HepG2 (cell line): ENCODE measurements at regions not wholly inside any gene's neighbourhood (a gene's known extent, or its start where the extent isn't known, plus 50 kb on each side); places are given as distances from the start of the nearest gene placed in this dataset.
"Not testable (repeated sequence)": the region's sequence is repeated elsewhere in the genome, so short reads cannot be mapped to it uniquely, and the experiment has no call there.

Experiments used
- ATAC-seq: fragments of 200-7000 bp; cut with Tn5 transposase; 3 replicates; pipeline ENCODE4 v1.9.1; 2020; ENCODE audit warnings: mild to moderate bottlenecking, moderate library complexity
- BruUV-seq: library from RNA; stranded (reverse); fragments of 400-500 nt; replicated peaks from 2 replicates; lab custom pipeline; 2021; lab: Mats Ljungman, UMichigan
- CTCF ChIA-PET: fragments of 300-600 bp; formaldehyde crosslinking; extraction: SDS; loops from one replicate; lab custom pipeline; 2021; ENCODE audit warnings: low total read pairs, inconsistent platforms, low intra/inter-chr PET ratio; lab: Yijun Ruan, JAX
- POLR2A ChIA-PET: fragments of 350-600 bp; sonication (Branson Sonifier 250); formaldehyde crosslinking; loops from one replicate; lab custom pipeline; 2020; ENCODE audit warnings: antibody characterized with exemption, inconsistent platforms; lab: Yijun Ruan, JAX
- DNase-seq: peaks from one replicate; pipeline ENCODE4 v3.0.0-alpha.2; 2015; ENCODE audit warnings: low spot score
- FAIRE-seq: peaks from 3 replicates; lab custom pipeline; 2011; peaks lifted over from hg19 to GRCh38; lab: Jason Lieb, UNC
- H2AFZ ChIP-seq: one replicate; pipeline ENCODE4 v1.6.1; 2011; ENCODE audit warnings: low read length, inconsistent platforms
- H3K27ac ChIP-seq: fragments of 300-600 bp; 3 replicates; pipeline ENCODE4 v1.8.0; 2011; ENCODE audit warnings: mixed run types, mild to moderate bottlenecking, mixed read lengths, low read length, inconsistent platforms; ENCODE audit not compliant: insufficient read depth; ENCODE audit errors: extremely low read length
- H3K27me3 ChIP-seq, 2 experiments: fragments of 200-600 bp in 1 of 2; 2 replicates in 1 of 2; 3 replicates in 1 of 2; pipeline versions ENCODE4 v1.6.0 to v1.8.0; 2011; ENCODE audit warnings: low read length in 2 of 2, mild to moderate bottlenecking in 2 of 2, moderate library complexity in 2 of 2, inconsistent platforms in 1 of 2; ENCODE audit not compliant: insufficient read depth in 2 of 2, control insufficient read depth in 1 of 2
- H3K36me3 ChIP-seq, 2 experiments: fragments of 200-600 bp in 1 of 2; replicated peaks in 1 of 2; 2 replicates in 1 of 2; 3 replicates in 1 of 2; pipeline versions ENCODE4 v1.5.1 to v1.8.0; 2011; ENCODE audit warnings: low read length in 2 of 2, inconsistent platforms in 1 of 2; ENCODE audit not compliant: insufficient read depth in 2 of 2, control insufficient read depth in 1 of 2
- H3K4me1 ChIP-seq: 2 replicates; pipeline ENCODE4 v1.5.1; 2012; ENCODE audit warnings: low read length, inconsistent platforms; ENCODE audit not compliant: insufficient read depth
- H3K4me2 ChIP-seq: 2 replicates; pipeline ENCODE4 v1.6.0; 2011; ENCODE audit warnings: low read depth, low read length, inconsistent platforms
- H3K4me3 ChIP-seq, 3 experiments: fragments of 200-600 bp in 1 of 3; sonication (generic), shearing (Covaris generic) in 1 of 3; replicated peaks in 1 of 3; 2 replicates each; pipeline ENCODE4 v1.5.1; 2011 to 2016; ENCODE audit warnings: low read length in 3 of 3, inconsistent platforms in 2 of 3, low read depth in 2 of 3, mild to moderate bottlenecking in 2 of 3, control low read depth in 1 of 3, mixed read lengths in 1 of 3; ENCODE audit not compliant: insufficient read depth in 1 of 3
- H3K79me2 ChIP-seq: one replicate; pipeline ENCODE4 v1.6.1; 2011; ENCODE audit warnings: low read length, inconsistent platforms; ENCODE audit not compliant: insufficient read depth
- H3K9ac ChIP-seq: 2 replicates; pipeline ENCODE4 v1.6.0; 2011; ENCODE audit warnings: mild to moderate bottlenecking, low read depth, low read length, inconsistent platforms; ENCODE audit not compliant: insufficient read depth
- H3K9me3 ChIP-seq: 2 replicates; pipeline ENCODE4 v1.5.1; 2012; ENCODE audit warnings: mild to moderate bottlenecking, low read length
- H4K20me1 ChIP-seq: 2 replicates; pipeline ENCODE4 v1.6.0; 2011; ENCODE audit warnings: inconsistent platforms, mild to moderate bottlenecking, low read length, moderate library complexity; ENCODE audit not compliant: insufficient read depth
- NFE2L2 ChIP-seq: fragments of 150-350 bp; IDR thresholded peaks from 2 replicates; pipeline ENCODE4 v1.6.1; 2014; ENCODE audit warnings: low read length
- SALL1 ChIP-seq: sonication (generic); formaldehyde crosslinking; IDR thresholded peaks from 2 replicates; pipeline ENCODE4 v1.8.0; 2022; ENCODE audit warnings: mild to moderate bottlenecking, missing genetic modification reagents
- TRIM24 ChIP-seq: sonication (generic); formaldehyde crosslinking; IDR thresholded peaks from 2 replicates; pipeline ENCODE4 v1.8.0; 2022; ENCODE audit warnings: mild to moderate bottlenecking, missing genetic modification reagents
- ZNF121 ChIP-seq: sonication (generic); formaldehyde crosslinking; IDR thresholded peaks from 2 replicates; pipeline ENCODE4 v1.5.0; 2020; ENCODE audit warnings: mild to moderate bottlenecking, missing genetic modification reagents
- WGBS: methylation state at CpG from one replicate; pipeline ENCODE4 v1.1.6; 2017; ENCODE audit warnings: low lambda C conversion rate; 5-methylcytosine and 5-hydroxymethylcytosine counted together
- in situ Hi-C: cut with HindIII; loops from 2 replicates; pipeline ENCODE4 v1.10.0; 2017; ENCODE audit warnings: low pct_unique_long_range_greater_than_20kb; ENCODE audit not compliant: extremely low pct_ligation_motif_present
- intact Hi-C: fragments of 100-400 bp; cut with micrococcal nuclease; formaldehyde crosslinking; loops from one replicate; pipeline ENCODE4 v1.10.0; 2022; ENCODE audit not compliant: unreplicated experiment
- TF ChIP-seq, protein P1 (sequence below): fragments of 450-650 bp; IDR thresholded peaks from 2 replicates; pipeline ENCODE4 v1.6.1; 2016
- TF ChIP-seq, protein P2 (sequence below): sonication (generic); formaldehyde crosslinking; IDR thresholded peaks from 2 replicates; pipeline ENCODE4 v1.4.0; 2020; ENCODE audit warnings: missing genetic modification reagents, mild to moderate bottlenecking, borderline replicate concordance

DNA sequence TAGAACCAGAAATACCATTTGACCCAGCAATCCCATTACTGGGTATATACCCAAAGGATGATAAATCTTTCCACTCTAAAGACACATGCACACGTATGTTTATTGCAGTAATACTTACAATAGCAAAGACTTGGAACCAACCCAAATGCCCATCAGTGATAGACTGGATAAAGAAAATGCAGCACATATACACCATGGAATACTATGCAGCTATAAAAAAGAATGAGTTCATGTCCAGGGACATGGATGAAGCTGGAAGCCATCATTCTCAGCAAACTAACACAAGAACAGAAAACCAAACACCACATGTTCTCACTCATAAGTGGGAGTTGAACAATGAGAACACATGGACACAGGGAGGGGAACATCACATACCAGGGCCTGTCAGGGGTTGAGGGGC is 137.9 kb downstream of the PXDC1 start:
- WGBS: 64% methylated on average over 1 of the region's 1 CpG
- in situ Hi-C loops, H3K9ac ChIP-seq, ATAC-seq, H2AFZ ChIP-seq, FAIRE-seq, H3K4me2 ChIP-seq, POLR2A ChIA-PET, CTCF ChIA-PET, H3K4me1 ChIP-seq, H3K79me2 ChIP-seq, intact Hi-C loops, H3K9me3 ChIP-seq, DNase-seq, H3K27ac ChIP-seq, H3K4me3 ChIP-seq: not testable (repeated sequence)
- H3K27me3 ChIP-seq: peaks cover 1 to 70% of the 10 kb centered on the region in 2 experiments
- TF ChIP-seq, protein P1, sequence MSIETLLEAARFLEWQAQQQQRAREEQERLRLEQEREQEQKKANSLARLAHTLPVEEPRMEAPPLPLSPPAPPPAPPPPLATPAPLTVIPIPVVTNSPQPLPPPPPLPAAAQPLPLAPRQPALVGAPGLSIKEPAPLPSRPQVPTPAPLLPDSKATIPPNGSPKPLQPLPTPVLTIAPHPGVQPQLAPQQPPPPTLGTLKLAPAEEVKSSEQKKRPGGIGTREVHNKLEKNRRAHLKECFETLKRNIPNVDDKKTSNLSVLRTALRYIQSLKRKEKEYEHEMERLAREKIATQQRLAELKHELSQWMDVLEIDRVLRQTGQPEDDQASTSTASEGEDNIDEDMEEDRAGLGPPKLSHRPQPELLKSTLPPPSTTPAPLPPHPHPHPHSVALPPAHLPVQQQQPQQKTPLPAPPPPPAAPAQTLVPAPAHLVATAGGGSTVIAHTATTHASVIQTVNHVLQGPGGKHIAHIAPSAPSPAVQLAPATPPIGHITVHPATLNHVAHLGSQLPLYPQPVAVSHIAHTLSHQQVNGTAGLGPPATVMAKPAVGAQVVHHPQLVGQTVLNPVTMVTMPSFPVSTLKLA: 0 out of 2 replicates have a peak, but pooled peaks have one; percentile 8
- TF ChIP-seq, all 625 proteins: peak for 1; not testable (repeated sequence) for 624
- H3K36me3 ChIP-seq, BruUV-seq, H4K20me1 ChIP-seq: not testable (repeated sequence)

DNA sequence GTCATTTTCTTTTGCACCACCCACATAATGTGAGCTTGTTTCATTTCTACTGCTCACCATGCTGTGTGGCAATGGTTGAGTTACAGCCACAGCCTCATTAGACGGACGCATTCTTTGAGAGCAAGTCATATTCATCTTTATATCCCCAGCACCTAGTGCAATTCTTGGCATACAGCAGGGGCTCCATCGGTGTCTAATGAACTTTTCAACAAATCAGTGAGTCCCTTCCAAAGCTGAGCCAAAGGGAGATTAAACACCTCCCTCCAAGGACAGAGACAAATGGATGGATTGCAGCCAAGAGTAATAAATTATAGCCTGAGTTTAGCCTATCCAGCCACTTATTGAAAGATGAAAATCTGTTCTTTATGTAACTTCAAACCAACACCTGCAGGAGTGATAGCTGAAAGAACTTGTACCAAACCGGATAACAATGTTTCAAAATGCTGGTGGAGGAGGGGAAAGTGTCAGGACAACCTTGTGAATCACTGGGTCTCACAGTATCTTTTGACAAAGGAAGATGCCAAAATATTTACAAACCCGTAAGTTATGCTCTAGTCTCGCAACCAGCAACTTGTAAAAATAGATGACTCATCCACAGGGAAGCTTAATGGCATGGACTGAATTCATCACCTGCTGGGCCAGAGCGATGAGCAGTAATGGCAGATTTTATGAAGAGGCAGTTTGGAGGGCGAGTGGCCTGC is 139.0 kb downstream of the PXDC1 start:
- in situ Hi-C loops (no loop called here), intact Hi-C loops (no loop called here)
- Histone ChIP-seq H2AFZ (no peak overlapping the region), H4K20me1 (no peaks in the 10 kb centered on the region; the same call in 1 of the 2 replicates), H3K27ac (no peak overlapping the region), H3K9me3 (no peaks in the 10 kb centered on the region), H3K4me2 (no peak overlapping the region), H3K4me3 (no peak overlapping the region), H3K27me3 (peaks cover 5 to 73% of the 10 kb centered on the region in 2 experiments), H3K9ac (no peak overlapping the region), H3K36me3 (no peaks in the 10 kb centered on the region), H3K79me2 (no peaks in the 10 kb centered on the region), H3K4me1 (no peaks in the 10 kb centered on the region)
- FAIRE-seq (no peak), ATAC-seq (no peak), DNase-seq (peak; percentile 27)
- CTCF ChIA-PET: no interaction called here
- no TSS peak for BruUV-seq
- POLR2A ChIA-PET: no interaction called here
- WGBS: 29% methylated on average over 8 of the region's 8 CpGs
- TF ChIP-seq ZNF121 (CRISPR knock-in tag) (no peak), TRIM24 (CRISPR knock-in tag) (no peak), NFE2L2 (0 out of 2 replicates have a peak, but pooled peaks have one; percentile 23), SALL1 (CRISPR knock-in tag) (no peak)
- TF ChIP-seq, protein P2, sequence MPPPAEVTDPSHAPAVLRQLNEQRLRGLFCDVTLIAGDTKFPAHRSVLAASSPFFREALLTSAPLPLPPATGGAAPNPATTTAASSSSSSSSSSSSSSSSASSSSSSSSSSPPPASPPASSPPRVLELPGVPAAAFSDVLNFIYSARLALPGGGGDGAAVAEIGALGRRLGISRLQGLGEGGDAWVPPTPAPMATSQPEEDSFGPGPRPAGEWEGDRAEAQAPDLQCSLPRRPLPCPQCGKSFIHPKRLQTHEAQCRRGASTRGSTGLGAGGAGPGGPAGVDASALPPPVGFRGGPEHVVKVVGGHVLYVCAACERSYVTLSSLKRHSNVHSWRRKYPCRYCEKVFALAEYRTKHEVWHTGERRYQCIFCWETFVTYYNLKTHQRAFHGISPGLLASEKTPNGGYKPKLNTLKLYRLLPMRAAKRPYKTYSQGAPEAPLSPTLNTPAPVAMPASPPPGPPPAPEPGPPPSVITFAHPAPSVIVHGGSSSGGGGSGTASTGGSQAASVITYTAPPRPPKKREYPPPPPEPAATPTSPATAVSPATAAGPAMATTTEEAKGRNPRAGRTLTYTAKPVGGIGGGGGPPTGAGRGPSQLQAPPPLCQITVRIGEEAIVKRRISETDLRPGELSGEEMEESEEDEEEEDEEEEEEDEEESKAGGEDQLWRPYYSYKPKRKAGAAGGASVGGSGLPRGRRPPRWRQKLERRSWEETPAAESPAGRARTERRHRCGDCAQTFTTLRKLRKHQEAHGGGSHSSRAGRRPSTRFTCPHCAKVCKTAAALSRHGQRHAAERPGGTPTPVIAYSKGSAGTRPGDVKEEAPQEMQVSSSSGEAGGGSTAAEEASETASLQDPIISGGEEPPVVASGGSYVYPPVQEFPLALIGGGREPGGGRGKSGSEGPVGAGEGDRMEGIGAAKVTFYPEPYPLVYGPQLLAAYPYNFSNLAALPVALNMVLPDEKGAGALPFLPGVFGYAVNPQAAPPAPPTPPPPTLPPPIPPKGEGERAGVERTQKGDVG: no peak
